Esophagus squamous epithelium (tissue), 5 donors: ENCODE measurements at regions not wholly inside any gene's neighbourhood (a gene's known extent, or its start where the extent isn't known, plus 50 kb on each side); places are given as distances from the start of the nearest gene placed in this dataset.
"Not testable (repeated sequence)": the region's sequence is repeated elsewhere in the genome, so short reads cannot be mapped to it uniquely, and the experiment has no call there.

Source experiments
- DNase-seq: peaks from one replicate; lab custom pipeline; 2025; lab: John Stamatoyannopoulos, UW
- H3K27ac ChIP-seq, 4 donors: fragments of 200-600 bp; sonication (generic); one replicate each; pipeline ENCODE4 v1.5.1; 2016 to 2019; ENCODE audit warnings: mild to moderate bottlenecking in 1 of 4
- H3K27me3 ChIP-seq, 4 donors: fragments of 200-600 bp; sonication (generic); 1 replicate in 3 of 4; 2 replicates in 1 of 4; pipeline versions ENCODE4 v1.5.1 to v1.6.0; 2017 to 2021; ENCODE audit warnings: antibody characterized with exemption in 1 of 4
- H3K36me3 ChIP-seq, 3 donors: fragments of 200-600 bp; sonication (generic); one replicate each; pipeline ENCODE4 v1.5.1; 2016 to 2019
- H3K4me1 ChIP-seq, 3 donors: fragments of 200-600 bp; sonication (generic); one replicate each; pipeline ENCODE4 v1.5.1; 2017 to 2019
- H3K4me3 ChIP-seq, 4 donors: fragments of 200-600 bp; sonication (generic); 1 replicate in 3 of 4; 2 replicates in 1 of 4; pipeline ENCODE4 v1.5.1; 2016 to 2019; ENCODE audit warnings: mild to moderate bottlenecking in 2 of 4, moderate library complexity in 1 of 4
- H3K9me3 ChIP-seq, 3 donors: fragments of 200-600 bp; sonication (generic); one replicate each; pipeline ENCODE4 v1.5.1; 2016 to 2019
- POLR2A ChIP-seq, 4 donors: fragments of 450-650 bp; IDR thresholded peaks; one replicate each; pipeline ENCODE4 v1.6.1; 2017; ENCODE audit warnings: antibody characterized with exemption in 4 of 4, mild to moderate bottlenecking in 4 of 4, moderate library complexity in 3 of 4
- WGBS, 2 donors: methylation state at CpG; one replicate each; pipeline ENCODE4 v1.1.5; 2018; 5-methylcytosine and 5-hydroxymethylcytosine counted together
- intact Hi-C: fragments of 100-400 bp; cut with DNase I; formaldehyde crosslinking; loops from one replicate; pipeline ENCODE4 v1.15.0; 2022
- TF ChIP-seq, protein P1 (sequence below), 6 experiments: fragments of 450-650 bp in 4 of 6; fragments of 200-600 bp in 2 of 6; sonication (generic) in 2 of 6; IDR thresholded peaks; one replicate each; pipeline ENCODE4 v1.5.1; 2016 to 2019; ENCODE audit warnings: antibody characterized with exemption in 6 of 6, mild to moderate bottlenecking in 4 of 6, moderate library complexity in 4 of 6
- donor health status: DM: yes; HTN: yes; CAD: no.

DNA sequence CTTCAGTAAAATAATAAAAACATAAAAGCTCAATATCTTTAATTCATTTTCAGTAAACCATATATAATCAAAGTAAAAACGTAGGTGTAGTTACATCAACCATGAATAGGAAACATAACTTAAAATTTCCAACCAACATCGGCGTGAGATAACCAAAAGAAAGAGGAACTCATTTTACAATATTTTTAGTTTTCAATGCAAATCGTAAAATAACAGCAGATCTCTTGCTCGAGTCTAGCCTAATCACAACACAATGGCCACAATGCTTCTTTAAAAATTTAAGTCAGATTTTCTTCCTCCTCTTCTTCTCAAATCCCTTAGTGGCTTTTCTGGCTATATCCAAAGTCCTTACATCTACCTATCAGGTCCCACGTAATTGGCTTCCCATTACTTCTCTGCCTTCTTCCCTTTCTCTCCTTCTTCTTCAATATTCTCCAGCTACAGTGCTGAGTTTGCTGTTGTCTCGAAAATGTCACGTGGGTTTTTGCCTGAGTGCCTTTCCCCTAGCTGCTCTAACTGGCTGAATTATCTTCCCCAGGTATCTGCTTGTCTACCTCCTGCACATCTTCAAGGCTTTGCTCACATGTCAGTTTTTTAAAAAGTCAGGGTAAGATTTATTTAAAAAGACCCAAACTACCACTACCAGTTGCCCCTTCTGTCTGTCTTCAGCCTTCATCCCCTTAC is 90.9 kb upstream of the BANK1 start:
- H3K4me1 ChIP-seq: no peaks in the 10 kb centered on the region
- TF ChIP-seq POLR2A (IDR thresholded peaks at IDR 0.05): no peak
- TF ChIP-seq, protein P1, sequence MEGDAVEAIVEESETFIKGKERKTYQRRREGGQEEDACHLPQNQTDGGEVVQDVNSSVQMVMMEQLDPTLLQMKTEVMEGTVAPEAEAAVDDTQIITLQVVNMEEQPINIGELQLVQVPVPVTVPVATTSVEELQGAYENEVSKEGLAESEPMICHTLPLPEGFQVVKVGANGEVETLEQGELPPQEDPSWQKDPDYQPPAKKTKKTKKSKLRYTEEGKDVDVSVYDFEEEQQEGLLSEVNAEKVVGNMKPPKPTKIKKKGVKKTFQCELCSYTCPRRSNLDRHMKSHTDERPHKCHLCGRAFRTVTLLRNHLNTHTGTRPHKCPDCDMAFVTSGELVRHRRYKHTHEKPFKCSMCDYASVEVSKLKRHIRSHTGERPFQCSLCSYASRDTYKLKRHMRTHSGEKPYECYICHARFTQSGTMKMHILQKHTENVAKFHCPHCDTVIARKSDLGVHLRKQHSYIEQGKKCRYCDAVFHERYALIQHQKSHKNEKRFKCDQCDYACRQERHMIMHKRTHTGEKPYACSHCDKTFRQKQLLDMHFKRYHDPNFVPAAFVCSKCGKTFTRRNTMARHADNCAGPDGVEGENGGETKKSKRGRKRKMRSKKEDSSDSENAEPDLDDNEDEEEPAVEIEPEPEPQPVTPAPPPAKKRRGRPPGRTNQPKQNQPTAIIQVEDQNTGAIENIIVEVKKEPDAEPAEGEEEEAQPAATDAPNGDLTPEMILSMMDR (IDR thresholded peaks at IDR 0.05): no peak
- intact Hi-C loops: no loop called here
- no peaks in the 10 kb centered on the region for H3K36me3 ChIP-seq
- no peak for DNase-seq
- no peaks in the 10 kb centered on the region for H3K27me3 ChIP-seq
- WGBS, 2 donors: 66 to 77% methylated on average over 8 of the region's 8 CpGs
- H3K4me3 ChIP-seq: no peak overlapping the region
- H3K27ac ChIP-seq: no peak overlapping the region
- H3K9me3 ChIP-seq: no peaks in the 10 kb centered on the region

DNA sequence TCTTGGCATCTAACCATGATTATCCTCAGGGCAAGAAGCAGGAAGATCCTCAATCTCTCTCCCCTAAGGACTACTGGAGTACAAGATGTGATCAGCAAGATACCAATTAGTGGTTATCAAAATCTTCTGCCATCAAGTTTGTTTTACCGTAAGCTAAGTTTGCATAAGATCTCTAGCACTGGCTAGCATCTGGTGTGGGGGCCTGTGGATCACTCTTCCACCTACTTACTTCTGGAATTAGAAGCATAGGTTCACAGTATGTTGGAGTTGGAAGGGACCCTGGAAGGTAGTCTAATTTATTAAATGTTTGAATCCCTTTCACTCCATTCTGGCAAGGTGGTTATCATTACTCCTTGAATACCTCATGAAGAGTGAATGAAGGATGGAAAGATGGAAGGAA is 93.3 kb upstream of the BANK1 start:
- 87 to 100% methylated on average over 1 of the region's 1 CpG for WGBS, 2 donors
- H3K4me3 ChIP-seq: no peak overlapping the region
- DNase-seq: no peak

DNA sequence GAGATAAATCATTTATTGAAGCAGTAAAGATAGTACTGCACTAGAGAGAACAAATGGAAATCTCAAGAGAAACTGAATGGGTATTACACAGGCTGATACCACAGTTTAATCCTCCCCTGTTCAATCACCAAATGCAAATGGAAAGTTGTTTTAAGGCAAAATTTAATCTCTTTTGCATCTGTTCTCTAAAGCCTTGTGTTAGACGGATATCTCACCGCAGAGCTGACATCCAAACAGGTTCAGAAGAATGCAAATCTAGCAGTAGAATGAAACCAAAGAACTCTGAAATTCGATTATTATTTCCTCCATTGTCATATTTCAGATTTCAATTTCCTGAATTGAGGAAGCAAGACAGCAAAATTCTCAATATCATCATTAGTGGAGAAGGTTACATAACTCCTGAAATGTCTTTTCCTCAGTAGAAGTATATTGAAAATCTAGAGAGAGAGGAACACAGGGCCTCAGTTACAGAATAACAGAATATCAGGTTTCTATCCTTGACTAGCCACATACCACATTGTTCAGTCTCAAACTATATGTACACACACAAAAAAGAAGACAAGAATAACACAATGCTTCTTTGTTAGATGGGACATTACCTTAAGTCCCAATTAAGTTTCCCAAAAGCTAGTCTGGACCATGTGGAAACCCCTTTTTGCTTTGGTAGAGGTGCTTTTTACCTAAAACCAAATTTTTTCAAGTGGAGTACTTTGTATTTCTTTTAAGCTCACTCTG is 94.1 kb upstream of the BANK1 start:
- H3K36me3 ChIP-seq: no peaks in the 10 kb centered on the region
- H3K4me3 ChIP-seq: no peak overlapping the region
- no peaks in the 10 kb centered on the region for H3K9me3 ChIP-seq
- peaks cover 0 to 9% (median 0%) of the 10 kb centered on the region in 3 donors for H3K4me1 ChIP-seq
- H3K27ac ChIP-seq: no peak overlapping the region
- intact Hi-C loops: no loop called here
- DNase-seq: no peak
- H3K27me3 ChIP-seq: no peaks in the 10 kb centered on the region
- WGBS, 2 donors: 81 to 89% methylated on average over 3 of the region's 3 CpGs
- TF ChIP-seq, protein P1 (IDR thresholded peaks at IDR 0.05): no peak
- TF ChIP-seq POLR2A (IDR thresholded peaks at IDR 0.05): no peak

More for the DNA sequence above, 93.3 kb upstream of the BANK1 start:
- intact Hi-C loops: no loop called here
- H3K27me3 ChIP-seq: no peaks in the 10 kb centered on the region
- H3K4me1 ChIP-seq: peaks cover 0 to 9% (median 0%) of the 10 kb centered on the region in 3 donors
- no peak for TF ChIP-seq POLR2A (IDR thresholded peaks at IDR 0.05)
- TF ChIP-seq, protein P1 (IDR thresholded peaks at IDR 0.05): no peak
- H3K27ac ChIP-seq: no peak overlapping the region
- H3K36me3 ChIP-seq: no peaks in the 10 kb centered on the region
- no peaks in the 10 kb centered on the region for H3K9me3 ChIP-seq

DNA sequence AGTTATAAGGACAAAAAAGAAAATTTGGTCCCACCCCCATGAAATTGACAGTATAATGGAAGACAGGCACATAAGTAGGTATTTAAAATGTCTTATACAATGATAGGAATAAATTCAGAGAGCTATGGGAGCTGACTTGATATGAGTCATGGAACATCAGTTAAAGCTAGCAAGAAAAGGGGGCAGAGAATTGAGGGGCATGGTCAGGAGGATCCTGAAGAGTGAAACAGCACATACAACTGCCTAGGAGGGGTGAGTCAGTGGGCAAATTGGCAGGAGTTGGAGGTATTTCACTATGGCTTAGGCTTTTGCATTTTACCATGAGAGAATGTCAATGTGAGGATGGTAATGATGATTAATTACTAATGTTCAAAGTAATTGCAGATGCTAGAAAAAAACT is 95.4 kb upstream of the BANK1 start:
- DNase-seq: no peak
- no peak overlapping the region for H3K4me3 ChIP-seq
- intact Hi-C loops: no loop called here
- no peaks in the 10 kb centered on the region for H3K27me3 ChIP-seq
- no peaks in the 10 kb centered on the region for H3K36me3 ChIP-seq
- TF ChIP-seq, protein P1 (IDR thresholded peaks at IDR 0.05): no peak
- no peak for TF ChIP-seq POLR2A (IDR thresholded peaks at IDR 0.05)
- no peaks in the 10 kb centered on the region for H3K9me3 ChIP-seq
- peaks cover 0 to 9% (median 0%) of the 10 kb centered on the region in 3 donors for H3K4me1 ChIP-seq
- no peak overlapping the region for H3K27ac ChIP-seq

DNA sequence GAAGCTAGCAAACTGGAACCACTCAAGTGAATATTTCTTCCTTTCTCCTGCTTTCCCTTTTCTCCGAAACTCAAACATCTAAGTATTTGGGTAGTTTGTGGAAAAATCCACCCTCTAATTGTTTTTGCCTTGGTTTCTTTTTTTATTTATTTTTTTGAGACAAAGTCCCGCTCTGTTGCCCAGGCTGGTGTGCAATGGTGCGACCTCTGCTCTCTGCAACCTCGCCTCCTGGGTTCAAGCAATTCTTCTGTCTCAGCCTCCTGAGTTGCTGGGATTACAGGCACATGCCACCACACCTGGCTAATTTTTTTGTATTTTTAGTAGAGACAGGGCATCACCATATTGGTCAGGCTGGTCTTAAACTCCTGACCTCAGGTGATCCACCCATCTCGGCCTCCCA is 96.1 kb upstream of the BANK1 start:
- H3K9me3 ChIP-seq, DNase-seq, intact Hi-C loops, H3K36me3 ChIP-seq, H3K4me1 ChIP-seq, H3K27me3 ChIP-seq, H3K27ac ChIP-seq, H3K4me3 ChIP-seq: not testable (repeated sequence)
- WGBS, 2 donors: 86 to 87% methylated on average over 5 of the region's 5 CpGs
